NCI-H748 (cell line): ENCODE measurements at regions not wholly inside any gene's neighbourhood (a gene's known extent, or its start where the extent isn't known, plus 50 kb on each side); places are given as distances from the start of the nearest gene placed in this dataset.

Experiments used
- DNase-seq: peaks from one replicate; lab custom pipeline; 2025; ENCODE audit not compliant: unreplicated experiment; lab: John Stamatoyannopoulos, UW

GRCh38 chr12:124687917-124688316, 120.5 kb upstream of the NCOR2 start:
- no peak for DNase-seq

- DNase-seq, result no peak
These were observed 119.9 kb upstream of the NCOR2 start for GRCh38 chr12:124687174-124687902.

- no peak for DNase-seq
These were observed 119.2 kb upstream of the NCOR2 start for GRCh38 chr12:124686370-124687173.

- DNase-seq, result no peak
These were observed 118.4 kb upstream of the NCOR2 start for GRCh38 chr12:124685689-124686369.

GRCh38 chr12:124684971-124685688, 117.7 kb upstream of the NCOR2 start:
- DNase-seq, result no peak

GRCh38 chr12:124684496-124684895, 117.1 kb upstream of the NCOR2 start:
- no peak for DNase-seq

- DNase-seq, result peak; percentile 18
These were observed 116.0 kb upstream of the NCOR2 start for GRCh38 chr12:124683152-124684124.

GRCh38 chr12:124682425-124683151, 115.2 kb upstream of the NCOR2 start:
- no peak for DNase-seq

- DNase-seq, result no peak
These were observed 114.5 kb upstream of the NCOR2 start for GRCh38 chr12:124681779-124682391.

- DNase-seq, result no peak
These were observed 113.7 kb upstream of the NCOR2 start for GRCh38 chr12:124680863-124681778.

GRCh38 chr12:124679533-124680371, 112.3 kb upstream of the NCOR2 start:
- no peak for DNase-seq

- no peak for DNase-seq
These were observed 111.6 kb upstream of the NCOR2 start for GRCh38 chr12:124679047-124679446.

- no peak for DNase-seq
These were observed 111.0 kb upstream of the NCOR2 start for GRCh38 chr12:124678421-124678893.

- DNase-seq, result no peak
These were observed 110.3 kb upstream of the NCOR2 start for GRCh38 chr12:124677552-124678356.

GRCh38 chr12:124676714-124677462, 109.5 kb upstream of the NCOR2 start:
- no peak for DNase-seq
